GM18870 (cell line): ENCODE measurements at regions not wholly inside any gene's neighbourhood (a gene's known extent, or its start where the extent isn't known, plus 50 kb on each side); places are given as distances from the start of the nearest gene placed in this dataset.

Experiments used
- ATAC-seq: cut with Tn5 transposase; IDR thresholded peaks from one replicate; pipeline ENCODE4 v1.9.1; 2021; ENCODE audit warnings: moderate library complexity; ENCODE audit not compliant: unreplicated experiment

DNA sequence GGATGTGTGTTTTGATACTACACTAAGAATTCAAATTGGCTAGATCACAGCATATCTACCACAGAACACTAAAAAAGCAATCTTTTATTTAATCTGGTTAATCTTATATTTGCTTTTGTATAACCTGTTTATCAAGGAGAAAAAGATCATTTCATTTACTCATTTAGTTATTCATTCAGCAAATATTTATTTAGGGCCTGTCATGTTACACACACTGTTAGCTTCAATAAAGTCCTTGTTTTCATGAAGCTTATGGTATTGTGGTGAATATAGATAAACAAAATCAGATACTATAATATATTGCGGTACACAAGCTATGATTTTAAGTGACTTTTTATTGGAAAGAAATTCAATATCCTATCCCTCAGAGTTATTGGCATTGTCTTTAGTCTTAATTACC lies 350.8 kb downstream of the LRFN5 start:
- no peak for ATAC-seq
